GM12864 (cell line): ENCODE measurements at regions not wholly inside any gene's neighbourhood (a gene's known extent, or its start where the extent isn't known, plus 50 kb on each side); places are given as distances from the start of the nearest gene placed in this dataset.

Experiments used
- DNase-seq: peaks from one replicate; pipeline ENCODE4 v3.0.0-alpha.2; 2011; ENCODE audit warnings: low read depth
- H3K4me3 ChIP-seq: 2 replicates; pipeline ENCODE4 v1.5.1; 2011; ENCODE audit warnings: mild to moderate bottlenecking, low read depth, low read length, control low read depth
- TF ChIP-seq, protein P1 (sequence below): IDR thresholded peaks from 2 replicates; pipeline ENCODE4 v1.5.1; 2011; ENCODE audit warnings: low read depth, mild to moderate bottlenecking, moderate library complexity, low read length, control low read depth, inconsistent platforms; ENCODE audit errors: missing control alignments

DNA sequence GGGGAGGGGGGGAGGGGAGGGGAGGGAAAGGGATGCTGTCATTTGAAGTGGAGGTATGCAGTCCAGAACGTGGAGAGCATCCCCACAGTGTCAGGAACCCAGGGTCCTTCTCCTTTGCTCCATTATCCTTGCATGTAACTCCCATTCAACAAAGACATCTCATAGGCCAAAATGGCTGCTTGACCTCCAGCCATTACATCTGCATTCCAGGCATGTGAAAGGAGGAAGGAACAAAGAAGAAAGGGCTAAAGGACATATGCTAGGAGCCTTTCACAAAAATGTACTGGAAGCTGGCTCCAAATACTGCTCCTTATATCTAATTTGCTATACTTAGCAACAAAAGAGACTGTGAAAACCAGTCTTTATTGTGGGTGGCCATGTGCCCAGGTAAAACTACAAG lies 87.0 kb upstream of the CRHR1 start:
- H3K4me3 ChIP-seq, result no peak overlapping the region
- DNase-seq, result no peak
- TF ChIP-seq, protein P1, sequence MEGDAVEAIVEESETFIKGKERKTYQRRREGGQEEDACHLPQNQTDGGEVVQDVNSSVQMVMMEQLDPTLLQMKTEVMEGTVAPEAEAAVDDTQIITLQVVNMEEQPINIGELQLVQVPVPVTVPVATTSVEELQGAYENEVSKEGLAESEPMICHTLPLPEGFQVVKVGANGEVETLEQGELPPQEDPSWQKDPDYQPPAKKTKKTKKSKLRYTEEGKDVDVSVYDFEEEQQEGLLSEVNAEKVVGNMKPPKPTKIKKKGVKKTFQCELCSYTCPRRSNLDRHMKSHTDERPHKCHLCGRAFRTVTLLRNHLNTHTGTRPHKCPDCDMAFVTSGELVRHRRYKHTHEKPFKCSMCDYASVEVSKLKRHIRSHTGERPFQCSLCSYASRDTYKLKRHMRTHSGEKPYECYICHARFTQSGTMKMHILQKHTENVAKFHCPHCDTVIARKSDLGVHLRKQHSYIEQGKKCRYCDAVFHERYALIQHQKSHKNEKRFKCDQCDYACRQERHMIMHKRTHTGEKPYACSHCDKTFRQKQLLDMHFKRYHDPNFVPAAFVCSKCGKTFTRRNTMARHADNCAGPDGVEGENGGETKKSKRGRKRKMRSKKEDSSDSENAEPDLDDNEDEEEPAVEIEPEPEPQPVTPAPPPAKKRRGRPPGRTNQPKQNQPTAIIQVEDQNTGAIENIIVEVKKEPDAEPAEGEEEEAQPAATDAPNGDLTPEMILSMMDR, result no peak

DNA sequence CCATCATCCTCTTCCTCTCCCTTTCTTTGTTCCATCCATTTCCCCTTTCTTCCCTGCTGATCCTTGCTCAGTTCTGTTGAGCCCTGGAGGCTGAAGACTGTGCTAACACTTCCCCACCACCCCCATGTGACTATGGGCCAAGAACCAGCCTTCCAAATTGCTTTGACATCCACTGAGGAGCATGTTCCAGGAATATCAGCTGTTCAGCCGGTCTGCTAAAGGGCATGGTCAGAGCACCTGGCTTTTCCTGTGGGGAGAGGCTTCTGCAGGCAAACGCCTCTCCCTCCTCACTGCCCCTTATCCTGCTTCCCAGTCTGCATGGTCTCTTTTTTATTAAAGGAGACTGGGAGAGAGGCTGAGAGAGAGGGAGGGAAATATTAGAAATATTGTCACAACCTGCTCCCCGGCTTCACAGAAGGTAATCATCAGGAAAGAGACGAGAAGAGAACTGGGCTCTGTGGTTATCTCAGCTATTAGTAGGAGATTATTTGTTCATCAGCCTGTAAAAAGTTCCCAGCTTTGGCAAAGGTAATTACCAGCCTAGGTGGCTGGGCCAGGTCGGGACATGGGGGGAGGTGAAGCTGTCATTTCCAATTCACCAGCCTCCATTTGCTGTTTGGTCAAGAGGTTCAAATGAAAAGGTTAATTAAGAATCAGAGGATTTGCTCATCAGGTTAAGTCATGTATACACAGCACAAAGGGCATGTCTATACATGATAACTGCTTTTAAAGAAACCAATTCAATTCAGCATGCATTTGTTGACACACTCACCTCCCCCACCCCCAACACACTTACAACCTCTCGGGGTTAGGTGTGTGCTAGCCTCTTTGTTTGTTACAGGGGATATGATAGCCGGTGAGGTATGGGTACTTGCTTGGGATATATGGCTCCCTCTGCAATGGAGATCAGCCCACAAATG lies 83.7 kb upstream of the CRHR1 start:
- DNase-seq, result no peak

DNA sequence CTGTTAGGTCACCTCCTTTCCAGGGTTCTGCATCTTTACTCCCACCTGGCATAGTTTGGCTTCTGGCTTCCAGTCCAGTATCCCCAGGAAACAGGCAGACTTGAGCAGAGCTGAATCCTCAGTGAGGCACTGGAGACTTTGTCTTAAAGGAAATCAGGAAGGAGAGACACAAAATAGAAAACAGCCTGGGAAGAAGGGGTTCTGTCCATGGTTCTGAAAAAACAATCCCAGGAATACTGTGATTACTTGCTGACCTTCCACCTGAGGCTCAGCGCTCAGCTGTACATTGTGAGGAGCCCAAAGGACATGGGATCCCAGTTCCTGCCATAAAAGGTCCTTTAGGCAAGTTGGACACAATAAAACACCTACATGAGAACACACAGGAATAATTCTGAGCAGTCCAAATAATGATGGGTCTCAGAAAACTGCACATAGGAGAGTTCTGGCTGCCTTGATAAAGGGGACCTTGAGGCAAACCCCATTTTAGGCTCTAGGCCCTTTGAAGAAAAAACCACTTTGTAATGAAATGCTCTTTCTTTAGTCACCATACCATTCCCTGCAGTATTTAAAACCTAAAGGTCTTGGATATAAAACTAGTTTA lies 81.4 kb upstream of the CRHR1 start:
- TF ChIP-seq, protein P1, result no peak

More for the DNA sequence above, 83.7 kb upstream of the CRHR1 start:
- no peak overlapping the region for H3K4me3 ChIP-seq
- TF ChIP-seq, protein P1, result no peak

DNA sequence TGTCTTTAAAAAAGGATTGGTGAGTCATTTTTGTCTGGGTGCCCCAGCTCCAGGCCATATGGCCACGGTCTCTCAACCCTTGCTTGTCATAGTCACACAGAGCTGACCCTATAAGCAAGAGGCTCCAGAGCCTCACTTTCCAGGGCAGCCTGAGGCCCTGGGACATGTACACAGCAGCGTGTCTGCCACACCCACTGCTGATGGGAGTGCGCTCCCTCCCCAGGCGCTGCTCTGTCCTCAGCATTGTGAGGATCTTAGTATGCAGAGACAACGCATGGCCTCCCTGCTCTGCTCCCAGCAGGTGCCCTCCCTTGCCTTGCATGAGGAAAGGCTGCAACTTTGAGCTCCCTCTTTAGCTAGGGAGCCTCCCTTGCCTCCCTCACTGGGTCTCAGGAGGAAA lies 80.8 kb upstream of the CRHR1 start:
- no peak overlapping the region for H3K4me3 ChIP-seq
- TF ChIP-seq, protein P1, result no peak
- DNase-seq, result no peak

More for the DNA sequence above, 81.4 kb upstream of the CRHR1 start:
- no peak for DNase-seq
- H3K4me3 ChIP-seq, result no peak overlapping the region

DNA sequence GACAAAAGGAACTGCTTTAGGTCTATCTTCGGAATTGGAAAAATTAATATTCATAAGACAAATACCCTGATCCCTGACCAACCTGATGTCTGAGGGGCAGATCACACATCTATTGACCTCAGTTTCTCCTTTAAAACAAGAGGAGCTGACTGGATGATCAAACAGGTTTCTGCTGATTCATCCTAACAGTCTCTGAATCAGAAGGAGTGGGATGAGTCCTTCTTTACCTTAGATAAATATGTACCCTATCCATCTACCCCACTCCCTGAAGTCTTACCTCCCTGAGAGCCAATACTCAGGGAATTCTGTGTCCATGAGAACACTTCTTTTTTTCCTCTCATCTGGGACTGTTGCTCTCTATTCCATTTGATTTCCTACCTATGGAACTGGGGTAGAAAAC lies 80.3 kb upstream of the CRHR1 start:
- H3K4me3 ChIP-seq, result no peak overlapping the region
- TF ChIP-seq, protein P1, result no peak
- DNase-seq, result no peak

DNA sequence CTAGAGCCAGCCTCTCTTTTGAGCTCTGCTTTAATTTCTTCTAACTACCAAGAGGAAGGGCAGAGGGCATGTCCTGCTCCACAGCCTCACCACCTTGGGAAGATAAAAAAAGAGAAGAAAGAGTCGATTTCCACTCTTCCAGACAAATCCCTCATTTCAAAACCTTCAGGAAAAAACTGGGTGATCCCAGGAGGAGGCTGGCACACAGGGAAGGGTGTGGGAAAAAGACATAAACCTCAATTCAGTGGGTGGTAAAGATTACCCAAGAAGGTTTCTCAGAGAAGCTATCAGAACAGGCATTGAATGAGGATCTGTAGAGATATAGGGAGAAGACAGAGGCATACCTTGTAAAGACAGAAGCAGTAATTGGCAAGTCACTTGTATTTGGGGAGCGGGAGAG lies 79.9 kb upstream of the CRHR1 start:
- TF ChIP-seq, protein P1, result no peak
- DNase-seq, result no peak
- H3K4me3 ChIP-seq, result no peak overlapping the region
